Right forelimb (tissue), 1 donor: ENCODE measurements at regions not wholly inside any gene's neighbourhood (a gene's known extent, or its start where the extent isn't known, plus 50 kb on each side); places are given as distances from the start of the nearest gene placed in this dataset.
"Not testable (repeated sequence)": the region's sequence is repeated elsewhere in the genome, so short reads cannot be mapped to it uniquely, and the experiment has no call there.

ENCODE experiments used
- DNase-seq: peaks from one replicate; pipeline ENCODE4 v3.0.0-alpha.2; 2018

DNA sequence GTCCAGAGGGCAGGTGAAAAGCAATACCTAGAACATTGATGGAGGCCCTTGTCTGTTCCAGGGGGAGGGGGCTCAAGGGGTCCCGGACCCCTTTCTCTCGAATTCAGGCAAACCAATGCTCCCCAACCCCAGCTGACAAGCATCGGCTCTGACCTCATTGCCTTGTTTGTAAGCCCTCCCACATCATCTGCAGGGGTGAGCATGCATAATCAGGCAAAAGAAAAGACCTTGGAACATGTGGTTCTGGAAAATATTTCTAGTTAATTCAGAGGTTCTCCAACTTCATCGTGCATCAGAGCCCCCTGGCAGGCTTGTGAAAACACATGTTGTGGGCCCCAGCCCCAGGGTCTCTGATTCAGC lies 231.3 kb downstream of the TOMM20 start:
- no peak for DNase-seq

DNA sequence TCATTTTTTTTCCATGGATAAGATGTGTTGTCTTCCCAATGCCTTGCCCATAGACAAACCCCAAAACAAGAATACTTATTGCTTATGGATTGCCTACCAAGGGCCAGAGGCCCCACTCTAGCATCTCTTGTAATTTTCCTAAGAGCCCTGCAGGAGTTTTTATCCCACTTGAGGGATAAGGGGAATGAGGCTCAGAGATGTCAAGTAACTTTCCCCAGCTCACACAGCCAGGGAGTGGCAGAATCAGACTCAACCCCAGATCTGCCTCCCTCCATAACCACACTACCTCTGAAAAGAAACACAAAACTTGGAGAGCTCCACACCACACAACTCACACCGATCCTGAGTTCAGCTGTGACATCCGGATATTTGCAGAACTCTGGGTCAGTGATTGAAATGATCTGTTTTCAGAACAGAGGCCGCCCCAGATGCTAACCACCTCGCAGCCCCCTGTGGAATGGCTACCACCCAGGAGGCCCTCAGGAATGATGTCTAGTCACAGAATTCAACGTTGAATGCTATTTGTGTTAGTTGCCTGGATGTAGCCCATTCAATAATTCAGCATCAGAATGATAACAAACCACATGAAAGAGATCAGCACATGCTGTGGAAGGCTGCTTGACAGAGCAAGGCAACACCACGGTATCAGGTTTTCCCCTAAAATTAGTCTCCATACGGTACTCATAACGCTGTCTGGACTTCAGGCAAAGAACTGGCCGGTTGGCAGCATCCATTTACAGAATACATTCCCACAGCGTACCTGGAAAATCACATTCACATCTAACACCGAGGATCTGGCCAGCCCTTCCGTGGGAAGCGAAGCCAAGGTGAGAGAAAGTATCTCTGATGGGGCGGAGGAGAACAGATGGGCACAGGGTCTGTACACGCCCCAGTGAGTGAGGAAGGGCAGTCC lies 231.9 kb downstream of the TOMM20 start:
- no peak for DNase-seq

DNA sequence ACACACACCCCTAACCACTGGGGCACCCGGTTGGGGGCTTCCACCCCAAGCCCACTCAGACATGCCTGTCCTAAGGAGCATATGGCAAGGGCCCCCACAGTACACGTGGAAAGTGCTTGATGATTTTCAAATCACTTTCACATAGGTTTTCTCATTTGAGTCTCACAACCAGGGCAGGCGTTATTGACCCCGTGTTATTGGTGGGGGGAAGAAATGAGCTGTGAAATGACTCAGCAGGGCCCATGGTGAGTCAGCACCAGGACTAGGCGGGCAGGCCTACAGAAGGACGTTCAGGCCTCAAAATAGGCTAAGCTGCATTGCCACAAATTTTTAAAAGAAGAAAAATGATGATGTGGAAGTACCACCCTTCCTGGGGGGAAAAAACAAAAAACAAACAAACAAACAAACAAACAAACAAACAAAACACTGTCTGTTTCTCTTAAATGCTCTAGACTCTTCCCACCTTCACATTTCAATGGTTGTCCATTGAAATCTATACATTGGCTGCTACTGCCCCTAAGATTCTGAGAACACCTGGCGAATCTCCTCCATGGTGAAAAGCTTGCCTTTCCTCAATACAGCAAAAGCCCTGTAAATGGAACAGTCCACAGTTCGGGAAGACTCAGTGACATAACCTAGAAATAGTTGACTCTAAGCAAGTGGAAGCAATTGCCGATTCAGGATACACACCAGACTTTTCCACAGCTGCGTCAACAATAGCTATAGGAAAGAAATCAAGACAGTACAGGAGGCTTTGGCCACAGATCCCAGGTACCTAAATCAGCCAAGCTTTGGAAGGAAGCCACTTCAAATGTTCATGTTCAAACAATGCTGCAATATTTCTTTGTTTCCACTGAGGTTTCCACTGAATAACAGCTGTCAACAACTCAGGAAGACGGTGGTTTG lies 234.7 kb downstream of the TOMM20 start:
- peak; percentile 70 for DNase-seq

DNA sequence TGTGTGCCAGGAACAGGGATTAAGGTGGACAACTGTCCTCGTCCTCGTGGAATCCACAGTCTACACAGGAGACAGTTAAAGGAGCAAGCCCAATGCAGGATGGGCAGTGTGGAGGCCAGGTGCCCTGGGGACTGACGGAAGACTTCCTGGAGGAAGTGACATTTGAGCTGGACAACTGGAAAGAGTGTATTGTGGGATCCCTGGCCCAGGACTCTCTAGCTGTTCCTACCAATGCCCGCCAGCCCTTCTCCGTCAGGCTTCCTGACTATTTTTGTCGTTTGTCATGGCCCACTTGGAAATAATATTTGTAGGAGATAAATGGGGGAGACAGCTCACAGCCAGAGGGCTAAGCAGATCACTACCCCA lies 235.3 kb downstream of the TOMM20 start:
- no peak for DNase-seq

DNA sequence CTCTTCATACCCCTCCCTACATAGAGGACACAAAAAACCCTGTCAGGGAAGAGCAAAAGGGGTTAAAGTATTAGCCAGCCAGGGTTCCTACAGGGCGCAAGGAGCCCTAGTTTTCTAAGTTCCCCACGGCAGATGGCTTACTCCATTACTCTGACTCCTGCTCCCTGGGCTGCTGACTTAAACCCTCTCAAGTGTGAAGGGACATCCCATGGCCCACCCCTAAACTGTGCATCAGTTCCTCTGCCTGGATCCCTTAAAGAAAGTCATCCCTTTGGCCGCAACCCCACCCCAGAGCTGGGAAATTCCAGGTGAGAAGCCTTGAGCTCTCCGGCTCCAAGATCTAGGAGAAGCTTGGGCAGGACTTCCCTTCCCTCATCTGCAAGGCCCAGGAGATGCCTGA lies 236.0 kb downstream of the TOMM20 start:
- no peak for DNase-seq

DNA sequence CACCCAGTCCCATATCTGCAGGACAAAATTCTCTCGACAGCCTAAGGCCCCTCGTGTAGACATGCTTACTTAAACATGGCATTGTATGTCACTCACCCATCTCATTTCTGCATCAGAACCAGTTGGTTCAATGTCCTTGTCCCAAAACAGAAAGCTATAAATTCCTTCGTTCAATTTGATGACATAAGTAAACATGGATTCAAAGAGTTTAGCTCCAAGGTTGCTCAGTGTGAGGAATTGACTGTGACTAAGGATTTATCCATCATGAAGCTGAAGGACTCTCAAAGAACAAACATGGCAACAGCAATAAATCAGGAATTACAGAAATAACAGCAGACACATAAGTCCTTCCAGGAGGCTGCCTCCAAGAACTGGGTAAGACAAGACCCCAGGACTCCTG lies 237.2 kb downstream of the TOMM20 start:
- DNase-seq: no peak

DNA sequence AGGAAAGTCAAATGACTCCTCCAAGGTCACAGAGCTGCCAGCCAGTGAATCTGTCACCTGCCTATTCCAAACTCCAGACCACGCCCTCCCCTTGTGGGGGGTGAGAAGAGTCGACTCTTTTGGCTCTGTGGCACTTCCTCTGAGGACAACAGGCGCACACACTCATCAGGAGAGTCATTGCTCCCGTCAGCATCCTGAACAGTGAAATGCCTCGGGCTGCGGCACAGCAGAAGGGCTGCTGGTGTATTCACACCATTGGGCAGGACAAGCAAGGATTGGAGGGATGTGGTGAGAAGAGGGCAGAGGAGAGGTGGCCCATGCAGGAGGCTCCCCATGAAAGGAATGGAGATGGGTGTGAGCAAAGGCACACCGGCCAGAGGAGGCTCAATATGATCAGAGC lies 239.0 kb downstream of the TOMM20 start:
- no peak for DNase-seq

DNA sequence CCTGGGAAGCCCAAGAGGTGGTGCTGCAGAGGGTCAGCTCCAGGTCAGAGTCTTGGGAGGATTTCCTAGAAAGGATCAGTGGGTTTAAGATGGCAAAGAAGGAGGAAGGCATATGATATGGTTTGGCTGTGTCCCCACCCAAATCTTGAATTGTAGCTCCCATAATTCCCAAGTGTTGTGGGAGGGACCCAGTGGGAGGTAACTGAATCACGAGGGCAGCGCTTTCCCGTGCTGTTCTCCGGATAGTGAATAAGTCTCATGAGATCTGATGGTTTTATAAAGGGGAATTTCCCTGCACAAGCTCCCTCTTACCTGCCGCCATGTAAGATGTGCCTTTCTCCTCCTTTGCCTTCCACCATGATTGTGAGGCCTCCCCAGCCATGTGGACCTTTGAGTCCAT lies 240.4 kb downstream of the TOMM20 start:
- DNase-seq: not testable (repeated sequence)

DNA sequence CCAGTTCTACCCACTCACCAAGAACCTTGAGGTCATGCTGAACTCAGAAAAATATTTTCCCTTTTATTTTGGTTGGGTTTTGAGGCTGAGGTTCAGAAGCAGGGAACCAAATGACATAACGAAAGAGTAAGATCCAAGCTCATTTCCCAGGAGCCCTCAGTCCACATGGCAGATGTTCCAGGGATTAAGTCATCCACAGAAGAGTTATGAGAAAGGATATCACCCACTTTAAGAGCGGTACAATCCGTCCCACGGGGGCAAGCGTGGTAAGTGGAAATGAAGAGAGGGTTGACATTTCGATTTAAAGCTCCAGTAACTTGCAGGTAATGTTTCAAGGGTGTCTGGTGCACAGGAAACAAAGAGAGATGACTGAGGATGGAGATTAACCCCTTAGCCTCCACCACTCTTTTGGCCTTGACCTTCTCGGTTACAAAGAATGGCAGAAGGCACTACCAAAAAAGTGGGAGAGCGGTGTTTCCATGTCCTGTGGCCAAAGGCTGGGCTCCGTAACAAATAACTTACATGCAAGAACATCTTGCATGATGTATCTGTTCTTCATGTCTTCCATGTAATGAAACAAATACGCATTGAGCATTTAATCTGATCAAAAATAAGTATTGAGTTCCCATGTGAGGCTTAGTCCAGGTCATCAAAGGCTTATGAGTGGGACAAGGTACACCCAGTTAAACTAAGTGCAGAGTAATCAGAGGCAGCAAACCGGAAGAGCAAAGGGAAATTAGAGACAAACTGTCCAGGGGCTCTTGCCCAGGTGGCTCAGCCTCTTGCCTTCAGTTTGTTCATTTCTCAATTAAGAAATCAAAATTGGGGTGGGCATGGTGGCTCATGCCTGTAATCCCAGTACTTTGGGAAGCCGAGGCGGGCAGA lies 241.4 kb downstream of the TOMM20 start:
- no peak for DNase-seq

DNA sequence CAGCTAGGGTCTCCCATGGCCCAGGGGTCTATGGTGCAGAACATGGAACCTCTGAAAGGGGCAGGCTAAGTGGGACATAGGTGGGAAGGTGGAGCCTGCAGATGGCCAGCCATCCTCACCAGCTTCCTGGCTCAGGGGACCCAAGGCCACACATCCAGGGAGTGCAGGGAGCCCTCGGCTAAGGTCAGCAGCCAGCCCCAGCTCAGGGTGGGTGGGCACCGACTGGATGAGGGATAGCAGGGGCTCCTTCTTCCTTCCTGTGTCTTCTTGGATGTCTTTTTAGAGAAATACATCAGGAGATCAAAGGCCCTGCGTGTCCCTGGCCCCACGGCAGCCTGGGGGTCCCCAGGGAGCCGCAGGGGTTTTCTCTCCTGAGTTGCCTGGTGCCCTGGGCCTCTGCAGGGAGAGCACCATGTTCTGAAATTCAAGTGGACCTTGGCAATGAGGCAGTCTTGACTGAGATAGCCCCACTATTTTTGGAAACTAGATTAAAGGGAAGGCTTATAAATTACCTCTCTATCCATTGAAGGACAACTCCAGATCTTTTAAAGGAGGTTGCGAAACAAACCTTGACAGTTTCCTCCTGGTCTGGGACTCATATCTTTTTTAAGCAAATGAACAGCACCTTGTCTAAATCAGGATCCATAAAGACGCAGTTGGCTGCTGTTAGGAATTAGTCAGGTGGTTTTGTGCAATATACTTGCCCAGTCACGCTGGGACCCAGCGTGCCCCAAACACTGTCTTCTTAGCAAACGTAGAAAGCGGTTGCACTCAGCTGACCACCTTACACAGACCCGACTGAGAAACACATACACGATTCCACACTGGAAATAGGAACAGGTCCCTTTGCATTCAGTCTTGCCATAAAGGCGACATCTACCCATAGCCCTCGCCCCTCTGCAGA lies 242.3 kb downstream of the TOMM20 start:
- no peak for DNase-seq

DNA sequence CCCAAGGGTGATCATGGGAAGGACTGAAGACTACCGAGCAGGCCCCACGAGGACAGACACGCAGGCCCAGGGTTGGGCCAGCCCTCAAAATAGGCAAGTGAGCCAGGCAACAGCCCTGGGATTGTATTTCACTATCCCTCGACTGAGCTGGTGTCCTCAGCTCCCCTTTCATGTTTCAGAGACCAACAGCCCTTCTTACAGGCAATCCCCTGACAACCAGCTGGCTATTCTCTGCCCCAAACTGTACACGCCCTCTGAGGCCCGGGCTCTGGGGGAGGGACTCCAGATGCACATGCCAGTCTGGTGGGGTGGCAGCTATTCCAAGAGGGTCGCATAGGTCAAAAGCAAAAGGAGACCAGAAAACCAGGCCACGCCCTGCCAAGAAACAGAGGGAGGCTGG lies 243.0 kb downstream of the TOMM20 start:
- DNase-seq: no peak

DNA sequence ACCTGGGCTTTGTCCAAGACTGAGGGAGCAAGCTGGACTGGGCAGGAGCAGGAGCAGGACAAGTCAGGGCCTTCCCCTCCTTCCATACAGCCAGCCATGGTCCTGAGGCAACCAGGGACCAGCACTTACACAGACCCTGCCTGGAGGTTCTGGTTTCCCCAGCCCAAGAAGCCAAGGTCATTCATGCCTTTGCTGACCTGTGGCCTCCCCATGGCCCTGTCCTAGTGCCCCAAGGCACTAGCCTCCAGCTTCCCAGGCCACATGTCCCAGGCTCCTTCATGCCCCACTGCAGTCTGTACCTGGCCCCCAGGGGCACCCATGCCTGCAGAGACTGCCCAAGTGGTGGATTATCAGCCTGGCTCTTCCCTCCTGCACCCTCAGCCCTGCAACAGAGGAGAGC lies 243.9 kb downstream of the TOMM20 start:
- DNase-seq: no peak

DNA sequence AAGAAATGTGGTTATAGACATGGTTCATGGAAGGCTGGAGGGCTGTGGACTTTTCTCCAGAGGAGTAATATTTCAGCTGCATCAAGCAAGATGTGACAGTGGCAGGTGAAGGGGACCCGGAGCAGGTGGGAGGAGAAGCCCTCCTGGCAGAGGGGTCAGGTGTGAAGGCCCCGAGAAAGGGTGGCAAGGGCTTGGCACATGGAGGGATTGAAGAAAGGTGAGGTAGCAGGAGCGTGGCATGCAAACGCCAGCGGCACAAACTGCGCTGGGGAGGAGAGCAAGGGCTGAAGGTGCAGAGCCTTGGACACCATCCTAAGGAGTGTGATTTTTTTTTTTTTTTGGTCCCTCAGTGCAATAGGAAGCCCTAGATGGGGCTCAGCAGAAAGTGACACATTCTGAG lies 244.6 kb downstream of the TOMM20 start:
- DNase-seq: no peak

DNA sequence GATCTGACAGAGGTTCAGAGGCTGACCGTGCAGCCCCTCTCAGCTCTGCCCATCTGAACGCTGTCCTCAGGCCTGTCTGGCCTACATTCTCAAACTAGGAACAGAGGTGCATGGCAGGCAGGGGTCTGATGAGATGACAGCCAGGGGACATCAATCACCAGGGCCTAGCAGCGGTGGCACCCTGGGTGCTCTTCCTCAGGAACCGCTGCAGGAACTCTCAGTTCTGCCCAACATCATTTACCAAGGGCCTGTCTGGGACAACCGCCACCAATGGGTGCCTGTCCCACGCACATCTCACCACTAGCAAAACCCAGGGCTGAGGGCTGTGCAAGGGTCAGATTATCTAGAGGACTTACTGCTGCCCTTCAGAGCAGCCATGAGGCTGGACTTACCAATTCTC lies 245.7 kb downstream of the TOMM20 start:
- DNase-seq: no peak

DNA sequence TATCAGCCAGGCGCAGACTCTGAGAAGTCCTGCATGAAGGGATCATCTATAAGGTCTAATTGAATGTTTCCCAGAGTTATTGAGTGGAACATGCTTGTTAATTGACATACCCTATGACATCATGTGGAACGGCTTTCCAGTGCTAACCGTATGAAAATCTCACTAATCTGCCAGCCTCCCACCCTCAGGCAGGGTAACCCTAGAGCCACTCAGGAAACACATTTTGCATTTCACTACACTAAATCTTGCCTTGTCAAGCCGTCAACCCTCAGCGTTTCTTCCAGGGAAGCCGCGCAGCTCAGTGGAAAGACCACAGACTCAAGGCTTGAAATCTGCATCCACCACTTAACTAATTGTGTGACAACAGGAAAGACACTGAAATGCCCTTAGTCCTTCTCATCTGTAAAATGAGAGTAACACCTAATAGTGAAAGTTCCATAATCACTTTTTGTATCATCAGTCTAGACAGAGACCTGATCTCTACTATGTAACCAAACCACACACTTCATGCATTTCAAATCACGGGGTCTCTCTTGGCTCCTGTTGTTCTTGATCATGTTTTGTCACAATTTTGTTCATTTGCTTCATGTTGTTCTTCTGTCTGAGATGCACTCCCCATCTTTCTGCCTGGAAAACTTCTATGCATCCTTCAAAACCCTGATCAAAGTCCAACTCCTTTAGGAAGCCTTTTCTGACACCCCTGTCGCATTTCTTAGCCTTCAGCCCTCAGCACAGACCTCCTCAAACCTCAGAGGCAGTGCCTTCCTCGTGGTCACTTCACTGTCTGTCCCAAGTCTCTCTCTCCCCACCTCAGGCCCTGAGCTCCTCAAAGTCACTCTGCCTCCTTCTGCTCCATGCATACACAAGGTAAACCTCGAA lies 246.5 kb downstream of the TOMM20 start:
- DNase-seq: no peak

DNA sequence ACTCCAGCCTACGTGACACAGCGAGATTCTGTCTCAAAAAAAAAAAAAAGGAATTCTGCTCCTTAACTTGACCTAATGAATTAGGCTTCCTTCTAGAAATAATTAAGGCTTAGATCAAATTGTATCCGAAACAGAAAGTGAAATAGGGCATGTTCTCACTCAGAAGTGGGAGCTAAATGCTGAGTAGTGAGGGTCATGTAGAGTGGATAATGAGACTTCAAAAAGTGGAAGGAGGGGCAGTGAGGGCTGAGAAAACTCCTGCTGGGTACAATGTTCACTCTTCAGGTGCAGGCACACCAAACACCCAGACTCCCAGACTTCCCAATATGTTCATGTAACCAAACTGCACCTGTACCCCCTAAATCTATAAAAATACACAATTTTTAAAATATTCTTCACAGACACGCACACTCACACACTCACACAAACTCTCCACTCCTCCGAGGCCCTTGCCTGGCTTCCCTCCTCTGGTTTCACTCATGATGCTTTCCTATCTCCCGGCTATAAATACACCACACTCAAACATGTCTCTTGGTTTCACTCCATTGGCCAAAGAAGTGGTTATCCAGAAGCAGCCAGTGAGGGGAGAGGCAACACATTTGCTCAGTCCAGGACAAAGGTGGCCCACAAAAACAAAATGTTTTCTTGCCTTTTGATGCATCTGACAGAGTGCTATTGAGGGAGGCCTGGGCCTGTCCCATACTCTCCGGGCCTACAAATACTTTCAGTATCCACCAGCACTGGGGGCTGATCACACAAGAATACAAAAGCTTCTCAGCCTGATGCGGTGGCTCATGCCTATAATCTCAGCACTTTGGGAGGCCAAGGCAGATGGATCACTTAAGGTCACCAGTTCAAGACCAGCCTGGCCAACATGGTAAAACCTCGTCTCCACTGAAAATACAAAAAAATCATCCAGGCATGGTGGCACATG lies 249.2 kb downstream of the TOMM20 start:
- no peak for DNase-seq

DNA sequence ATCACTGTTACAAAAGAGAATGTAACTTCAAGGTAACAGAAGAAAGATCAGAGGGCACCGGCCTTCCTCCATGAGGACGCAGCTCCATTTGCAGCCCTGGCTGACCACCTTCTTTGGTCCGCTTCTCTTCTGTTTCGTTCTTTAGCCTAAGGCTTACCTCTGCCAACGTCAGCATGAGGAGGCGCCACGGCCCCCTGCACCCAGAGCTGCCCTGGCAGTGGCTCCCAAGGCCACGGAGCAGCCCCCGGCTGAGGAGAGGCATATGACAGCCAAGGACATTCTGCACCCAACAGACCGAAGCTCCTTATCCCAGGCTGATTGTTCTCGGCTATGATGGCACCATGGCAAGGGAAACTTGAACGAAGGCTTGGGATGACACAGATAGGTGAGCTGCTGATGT lies 250.3 kb downstream of the TOMM20 start:
- DNase-seq: no peak

DNA sequence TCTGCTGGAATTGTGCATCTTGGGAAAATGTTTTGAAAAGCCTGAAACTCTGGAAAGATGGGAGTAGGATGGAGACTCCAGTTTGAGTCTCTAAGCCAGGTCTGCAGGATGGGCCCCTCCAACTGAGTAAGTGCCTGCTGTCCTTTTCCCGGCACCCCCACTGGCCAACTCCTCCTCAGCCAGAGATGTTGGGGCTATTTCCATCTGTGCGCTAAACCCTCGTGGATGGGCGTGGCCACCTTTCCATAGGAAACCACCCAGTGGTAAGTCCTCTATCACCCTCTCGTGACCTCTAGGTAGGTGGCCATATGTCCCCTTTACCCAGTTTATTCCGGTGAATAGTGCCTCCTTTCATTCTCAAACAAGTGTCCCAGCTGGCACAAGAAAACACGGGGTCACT lies 250.9 kb downstream of the TOMM20 start:
- no peak for DNase-seq

DNA sequence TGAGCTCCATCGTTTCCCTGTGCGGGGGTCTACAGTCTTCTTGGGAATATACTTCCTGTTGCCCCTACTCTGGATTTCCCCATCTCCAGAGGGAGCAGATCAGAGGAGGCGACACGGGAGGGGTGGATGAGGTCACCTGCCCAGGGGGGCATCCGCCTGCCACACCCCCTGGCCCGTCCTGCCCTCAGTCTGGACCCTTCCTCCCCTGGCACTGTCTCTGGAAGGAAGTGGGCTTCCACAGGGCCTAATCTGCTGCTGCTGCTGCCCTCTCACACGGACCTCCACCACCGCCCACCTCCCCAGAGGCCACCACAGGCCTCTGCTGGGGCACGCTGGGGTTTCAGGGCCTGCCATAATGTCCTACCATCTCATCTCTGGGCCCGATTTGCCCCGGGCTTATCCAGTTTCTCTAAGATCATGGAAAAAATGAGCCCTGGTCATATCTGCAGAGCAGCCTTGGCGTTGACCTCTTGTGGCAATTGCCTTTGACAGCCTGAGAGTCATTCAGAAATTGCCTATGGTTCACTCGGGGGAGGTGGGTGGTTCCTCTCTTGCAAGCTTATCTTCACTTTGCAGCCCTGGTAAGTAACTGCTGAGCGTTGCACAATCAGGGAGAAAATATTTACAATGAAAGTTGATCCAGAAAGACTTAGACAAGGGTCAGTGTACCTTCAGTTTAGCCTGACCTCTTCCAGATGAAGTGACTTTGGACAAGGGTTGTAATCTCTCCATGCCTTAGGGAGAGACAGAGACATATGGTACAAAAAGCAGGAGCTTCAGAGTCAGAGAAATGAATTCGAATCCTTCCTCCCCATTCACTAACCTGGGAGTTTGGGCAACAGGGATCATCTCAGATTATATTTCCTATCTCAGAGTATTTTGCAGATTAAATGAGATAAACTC lies 252.4 kb downstream of the TOMM20 start:
- no peak for DNase-seq
